Trophoblast cell (in vitro differentiated cells and primary cell): ENCODE measurements at regions not wholly inside any gene's neighbourhood (a gene's known extent, or its start where the extent isn't known, plus 50 kb on each side); places are given as distances from the start of the nearest gene placed in this dataset.

Source experiments
- DNase-seq, 2 donors: peaks; one replicate each; pipeline ENCODE4 v3.0.0-alpha.2; 2016
- H2AFZ ChIP-seq: 2 replicates; pipeline ENCODE4 v1.6.1; 2013; ENCODE audit warnings: low read length, moderate library complexity, mild to moderate bottlenecking; ENCODE audit not compliant: insufficient read depth, poor library complexity
- H2AK5ac ChIP-seq: 2 replicates; pipeline ENCODE4 v1.6.1; 2013; ENCODE audit warnings: mild to moderate bottlenecking, low read length
- H2BK120ac ChIP-seq: 2 replicates; pipeline ENCODE4 v1.6.1; 2013; ENCODE audit warnings: low read length, mild to moderate bottlenecking, moderate library complexity; ENCODE audit not compliant: insufficient read depth, poor library complexity
- H2BK12ac ChIP-seq: 2 replicates; pipeline ENCODE4 v1.6.1; 2013; ENCODE audit warnings: mild to moderate bottlenecking, low read length, moderate library complexity
- H2BK5ac ChIP-seq: 2 replicates; pipeline ENCODE4 v1.6.1; 2013; ENCODE audit warnings: low read length, low read depth, moderate library complexity, mild to moderate bottlenecking; ENCODE audit not compliant: poor library complexity
- H3K14ac ChIP-seq: 2 replicates; pipeline ENCODE4 v1.6.1; 2013; ENCODE audit warnings: mild to moderate bottlenecking, low read length
- H3K18ac ChIP-seq: 2 replicates; pipeline ENCODE4 v1.6.1; 2013; ENCODE audit warnings: mild to moderate bottlenecking, low read length
- H3K23ac ChIP-seq: 2 replicates; pipeline ENCODE4 v1.6.1; 2013; ENCODE audit warnings: low read length
- H3K27ac ChIP-seq: 2 replicates; pipeline ENCODE4 v1.5.1; 2013; ENCODE audit warnings: low read depth, mild to moderate bottlenecking, inconsistent platforms, low read length, moderate library complexity
- H3K27me3 ChIP-seq: 2 replicates; pipeline ENCODE4 v1.6.1; 2013; ENCODE audit warnings: inconsistent platforms, mild to moderate bottlenecking, low read length, moderate library complexity; ENCODE audit not compliant: insufficient read depth
- H3K36me3 ChIP-seq, 2 experiments: 1 replicate in 1 of 2; 2 replicates in 1 of 2; pipeline ENCODE4 v1.6.1; 2013; ENCODE audit warnings: low read length in 2 of 2, mild to moderate bottlenecking in 2 of 2, moderate library complexity in 1 of 2; ENCODE audit not compliant: insufficient read depth in 2 of 2, control insufficient read depth in 1 of 2
- H3K4ac ChIP-seq: 2 replicates; pipeline ENCODE4 v1.6.1; 2013; ENCODE audit warnings: low read depth, mild to moderate bottlenecking, low read length, moderate library complexity
- H3K4me1 ChIP-seq, 2 experiments: 1 replicate in 1 of 2; 2 replicates in 1 of 2; pipeline ENCODE4 v1.6.1; 2013; ENCODE audit warnings: low read length in 2 of 2, mild to moderate bottlenecking in 2 of 2, moderate library complexity in 1 of 2; ENCODE audit not compliant: insufficient read depth in 2 of 2, control insufficient read depth in 1 of 2
- H3K4me2 ChIP-seq: 2 replicates; pipeline ENCODE4 v1.6.1; 2013; ENCODE audit warnings: inconsistent platforms, mild to moderate bottlenecking, low read length, moderate library complexity
- H3K4me3 ChIP-seq: 2 replicates; pipeline ENCODE4 v1.5.1; 2013; ENCODE audit warnings: mild to moderate bottlenecking, low read depth, low read length, inconsistent platforms
- H3K79me1 ChIP-seq: one replicate; pipeline ENCODE4 v1.6.1; 2013; ENCODE audit warnings: low read length
- H3K79me2 ChIP-seq: 2 replicates; pipeline ENCODE4 v1.6.1; 2013; ENCODE audit warnings: low read length, mild to moderate bottlenecking; ENCODE audit not compliant: control insufficient read depth, insufficient read depth, poor library complexity
- H3K9ac ChIP-seq: 2 replicates; pipeline ENCODE4 v1.6.1; 2013; ENCODE audit warnings: mild to moderate bottlenecking, low read length
- H3K9me3 ChIP-seq: 2 replicates; pipeline ENCODE4 v1.6.1; 2013; ENCODE audit warnings: low read depth, mild to moderate bottlenecking, control low read depth, inconsistent platforms, low read length; ENCODE audit not compliant: insufficient read depth
- H4K12ac ChIP-seq: 2 replicates; pipeline ENCODE4 v1.6.1; 2013; ENCODE audit warnings: low read depth, mild to moderate bottlenecking, low read length, moderate library complexity
- H4K8ac ChIP-seq: 2 replicates; pipeline ENCODE4 v1.6.1; 2013; ENCODE audit warnings: low read depth, mild to moderate bottlenecking, low read length, moderate library complexity
- H4K91ac ChIP-seq: one replicate; pipeline ENCODE4 v1.6.1; 2013; ENCODE audit warnings: low read depth, mild to moderate bottlenecking, low read length, moderate library complexity
- WGBS: extraction: QIAGEN DNeasy Blood & Tissue Kit; methylation state at CpG from one replicate; pipeline ENCODE4 v1.1.7; 2013; ENCODE audit warnings: missing lambda C conversion rate; ENCODE audit not compliant: insufficient read length, insufficient coverage; ENCODE audit errors: extremely low coverage; 5-methylcytosine and 5-hydroxymethylcytosine counted together

DNA sequence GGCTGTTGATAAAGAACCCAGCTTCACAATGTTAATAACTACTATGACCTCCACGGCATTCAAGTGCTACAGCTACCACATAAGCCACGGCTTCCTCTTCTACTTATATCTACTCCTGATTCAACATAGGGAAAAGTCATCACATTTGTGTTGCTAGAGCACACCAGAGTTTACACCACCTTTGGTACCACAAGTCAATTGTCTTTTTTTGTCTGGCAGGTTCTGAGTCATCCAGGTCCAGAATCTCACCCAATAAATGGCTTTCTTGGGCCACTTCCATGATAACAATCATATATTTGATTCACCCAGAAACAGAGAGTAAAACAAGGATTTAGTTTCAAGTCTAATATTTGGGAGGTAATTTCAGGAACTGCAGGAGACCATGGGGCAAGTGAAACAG is 480.2 kb downstream of the TMX3 start:
- Histone ChIP-seq H3K9ac (no peak overlapping the region), H4K91ac (no peak overlapping the region), H3K4me2 (no peak overlapping the region), H3K4me1 (no peaks in the 10 kb centered on the region), H3K4ac (no peak overlapping the region), H4K12ac (no peak overlapping the region), H2BK5ac (no peak overlapping the region), H3K9me3 (no peaks in the 10 kb centered on the region), H3K79me2 (no peaks in the 10 kb centered on the region), H3K36me3 (no peaks in the 10 kb centered on the region), H2BK12ac (no peak overlapping the region), H2AK5ac (no peak overlapping the region), H4K8ac (no peak overlapping the region), H3K79me1 (no peaks in the 10 kb centered on the region), H2BK120ac (no peak overlapping the region), H3K14ac (no peak overlapping the region), H3K27ac (no peak overlapping the region), H3K23ac (no peak overlapping the region), H2AFZ (no peak overlapping the region), H3K4me3 (no peak overlapping the region), H3K18ac (no peak overlapping the region), H3K27me3 (no peaks in the 10 kb centered on the region)
- WGBS = no CpG with 5 or more reads among the region's 2 CpGs
- DNase-seq = no peak

DNA sequence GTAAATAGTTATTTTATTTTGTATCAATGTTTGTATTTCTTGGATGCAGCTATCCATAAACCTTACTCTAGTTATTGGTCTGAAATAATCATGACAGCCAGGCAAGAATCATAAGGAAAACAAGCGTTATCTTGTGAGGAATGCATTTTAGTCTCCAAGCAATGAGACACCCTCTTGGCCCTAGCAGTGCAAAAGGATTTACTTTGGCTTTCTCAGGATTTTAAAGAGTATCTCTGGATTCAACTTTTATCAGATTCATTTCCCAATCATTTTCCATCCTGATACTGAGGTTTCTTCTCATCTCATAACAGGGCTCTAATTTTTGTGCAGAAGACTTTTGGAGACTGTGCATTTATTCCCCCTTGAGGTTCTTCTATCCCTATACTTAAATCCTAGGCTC is 480.8 kb downstream of the TMX3 start:
- H3K9me3 ChIP-seq = no peaks in the 10 kb centered on the region
- H3K27me3 ChIP-seq = no peaks in the 10 kb centered on the region
- no peak overlapping the region for H2AK5ac ChIP-seq
- H4K8ac ChIP-seq = no peak overlapping the region
- no peak overlapping the region for H3K27ac ChIP-seq
- no CpG with 5 or more reads among the region's 1 CpG for WGBS
- H3K79me1 ChIP-seq = no peaks in the 10 kb centered on the region
- no peak for DNase-seq
- no peak overlapping the region for H2BK5ac ChIP-seq
- H3K4me3 ChIP-seq = no peak overlapping the region
- H3K4me1 ChIP-seq = no peaks in the 10 kb centered on the region
- H3K23ac ChIP-seq = no peak overlapping the region
- H3K18ac ChIP-seq = no peak overlapping the region
- H4K91ac ChIP-seq = no peak overlapping the region
- no peak overlapping the region for H2BK120ac ChIP-seq
- H3K36me3 ChIP-seq = no peaks in the 10 kb centered on the region
- H2BK12ac ChIP-seq = no peak overlapping the region
- H2AFZ ChIP-seq = no peak overlapping the region
- no peak overlapping the region for H3K4ac ChIP-seq
- no peaks in the 10 kb centered on the region for H3K79me2 ChIP-seq
- H3K4me2 ChIP-seq = no peak overlapping the region
- no peak overlapping the region for H3K14ac ChIP-seq
- no peak overlapping the region for H3K9ac ChIP-seq
- no peak overlapping the region for H4K12ac ChIP-seq

DNA sequence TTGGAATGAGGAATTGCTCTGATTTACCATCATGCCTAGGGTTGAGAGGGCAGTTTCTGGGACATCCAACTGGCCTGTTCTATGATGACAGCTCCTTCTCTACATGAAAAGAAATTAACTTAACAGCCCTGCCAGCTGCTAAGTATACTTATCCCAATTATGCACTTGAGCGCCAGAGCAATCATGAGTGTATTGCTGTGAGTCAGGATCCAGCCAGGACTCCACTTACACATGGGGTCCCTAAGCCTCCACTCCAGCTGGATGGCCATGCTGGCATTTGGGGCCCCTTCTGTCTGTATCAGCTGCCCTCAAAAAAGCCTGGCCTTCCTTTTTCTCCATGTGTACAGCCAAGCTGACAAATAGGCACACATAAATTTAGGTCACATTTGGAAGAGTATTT is 481.9 kb downstream of the TMX3 start:
- Histone ChIP-seq H3K4me3 (no peak overlapping the region), H3K4me2 (no peak overlapping the region), H3K27me3 (no peaks in the 10 kb centered on the region), H3K9ac (no peak overlapping the region), H3K4ac (no peak overlapping the region), H3K18ac (no peak overlapping the region), H2BK12ac (no peak overlapping the region), H3K9me3 (no peaks in the 10 kb centered on the region), H4K8ac (no peak overlapping the region), H2AK5ac (no peak overlapping the region), H3K79me1 (no peaks in the 10 kb centered on the region), H3K4me1 (no peaks in the 10 kb centered on the region), H3K79me2 (no peaks in the 10 kb centered on the region), H2BK120ac (no peak overlapping the region), H3K36me3 (no peaks in the 10 kb centered on the region), H2BK5ac (no peak overlapping the region), H3K27ac (no peak overlapping the region), H4K12ac (no peak overlapping the region), H3K14ac (no peak overlapping the region), H2AFZ (no peak overlapping the region), H4K91ac (no peak overlapping the region), H3K23ac (no peak overlapping the region)
- no CpG with 5 or more reads among the region's 1 CpG for WGBS
- no peak for DNase-seq

DNA sequence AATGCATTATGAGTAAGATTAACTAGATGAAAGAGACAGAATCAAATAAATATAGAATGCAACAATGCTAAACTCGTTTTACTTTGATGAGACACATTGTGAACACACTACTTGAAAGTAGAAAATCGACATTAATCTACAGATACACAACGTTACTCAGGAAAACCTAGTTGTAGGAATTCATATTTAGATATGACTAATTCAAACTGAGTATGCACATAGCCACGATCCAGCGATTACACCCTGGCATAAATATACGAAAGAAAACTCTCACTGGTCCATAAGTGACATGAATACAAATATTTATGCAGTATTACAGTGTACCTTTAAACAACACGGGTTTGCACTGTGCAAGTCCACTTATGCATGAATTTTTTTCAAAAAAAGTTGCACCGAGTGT is 485.6 kb downstream of the TMX3 start:
- Histone ChIP-seq H4K8ac (no peak overlapping the region), H3K9ac (no peak overlapping the region), H3K4me2 (no peak overlapping the region), H4K91ac (no peak overlapping the region), H2BK5ac (no peak overlapping the region), H3K4ac (no peak overlapping the region), H3K27me3 (no peaks in the 10 kb centered on the region), H3K23ac (no peak overlapping the region), H2BK12ac (no peak overlapping the region), H3K4me1 (no peaks in the 10 kb centered on the region), H3K4me3 (no peak overlapping the region), H3K79me2 (no peaks in the 10 kb centered on the region), H3K79me1 (no peaks in the 10 kb centered on the region), H2AFZ (no peak overlapping the region), H3K9me3 (no peaks in the 10 kb centered on the region), H4K12ac (no peak overlapping the region), H2BK120ac (no peak overlapping the region), H3K27ac (no peak overlapping the region), H3K18ac (no peak overlapping the region), H3K14ac (no peak overlapping the region), H2AK5ac (no peak overlapping the region), H3K36me3 (no peaks in the 10 kb centered on the region)
- no peak for DNase-seq
- WGBS = no CpG with 5 or more reads among the region's 8 CpGs
